ENCODE measurements at regions not wholly inside any gene's neighbourhood (a gene's known extent, or its start where the extent isn't known, plus 50 kb on each side); places are given as distances from the start of the nearest gene placed in this dataset.

GRCh38 chr12:66044731-66045130 lies 85.8 kb downstream of the LLPH start:
- DNase-seq (ENCODE audit: low read depth), result peak; percentile 92

DNA sequence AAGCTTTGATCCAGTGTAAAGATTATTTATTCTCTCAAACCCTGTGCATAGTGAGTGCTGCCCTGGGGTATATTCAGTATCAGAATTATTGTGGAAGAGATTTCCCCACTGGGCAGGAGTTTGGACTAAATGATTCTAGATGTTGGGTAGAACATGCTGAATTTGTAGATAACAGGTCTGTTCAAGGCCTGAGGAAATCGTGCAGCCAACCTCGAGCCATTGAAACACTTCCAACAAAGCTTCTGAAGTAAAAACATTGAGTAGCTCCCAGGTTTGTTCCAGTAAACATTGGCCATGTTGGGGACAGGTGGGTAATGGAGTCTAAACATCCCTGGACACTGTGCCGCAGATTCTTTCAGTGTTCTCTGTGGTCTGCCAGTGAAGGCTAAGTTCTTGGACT lies 87.5 kb downstream of the LLPH start:
- no peak for DNase-seq (ENCODE audit: low read depth)

DNA sequence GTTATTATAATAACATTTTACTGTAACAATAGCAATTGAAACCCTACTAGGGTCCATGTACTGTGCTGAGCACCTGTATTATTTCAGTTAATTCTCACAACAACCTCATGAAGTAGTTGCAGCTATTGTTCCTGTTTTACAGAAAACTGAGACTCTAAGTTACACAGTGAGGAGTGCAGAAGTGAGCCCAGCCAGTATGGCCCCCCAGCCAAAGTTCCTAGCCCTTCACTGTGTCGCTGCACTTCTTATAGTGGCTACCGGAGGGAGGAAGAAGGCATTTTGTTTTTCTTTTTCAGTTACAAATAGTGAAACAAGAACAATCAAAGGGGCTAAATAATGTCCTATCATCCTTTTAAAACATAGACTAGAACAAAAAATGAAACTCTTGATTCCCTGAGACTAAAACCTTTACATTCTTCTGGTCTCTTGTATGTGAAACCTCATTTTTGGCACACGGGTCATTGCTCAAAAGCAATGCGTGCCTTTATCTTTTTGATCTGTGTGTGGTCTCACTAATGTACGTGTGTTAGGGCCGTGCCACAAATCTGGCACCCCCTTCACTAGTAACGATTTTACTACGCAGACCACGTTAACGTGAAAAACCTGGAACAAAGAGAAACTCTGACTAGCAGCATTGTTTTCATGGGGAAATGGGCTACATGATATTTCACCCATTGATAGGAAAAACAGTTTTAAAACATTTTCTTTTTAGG lies 88.7 kb downstream of the LLPH start:
- DNase-seq (ENCODE audit: low read depth), result no peak

DNA sequence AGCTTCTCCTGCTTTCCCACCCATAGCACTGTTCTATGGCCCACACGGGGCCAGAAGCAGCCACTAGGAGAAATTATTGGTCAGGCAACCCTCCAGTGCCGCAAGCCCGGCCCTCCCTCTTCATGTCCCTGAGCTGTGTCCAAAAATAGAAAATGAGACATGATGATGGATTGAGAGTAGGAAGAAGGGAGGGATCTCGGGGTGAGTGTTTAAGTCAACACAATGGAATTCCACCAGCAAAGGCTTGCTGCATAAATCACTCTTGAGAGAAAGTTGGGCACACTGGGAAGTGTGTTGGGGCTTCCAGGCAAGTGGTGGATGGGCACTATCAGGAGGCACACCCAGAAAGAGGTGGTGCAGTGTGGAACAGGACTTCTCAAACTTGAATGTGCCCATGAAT lies 94.2 kb downstream of the LLPH start:
- peak; percentile 96 for DNase-seq (ENCODE audit: low read depth)

DNA sequence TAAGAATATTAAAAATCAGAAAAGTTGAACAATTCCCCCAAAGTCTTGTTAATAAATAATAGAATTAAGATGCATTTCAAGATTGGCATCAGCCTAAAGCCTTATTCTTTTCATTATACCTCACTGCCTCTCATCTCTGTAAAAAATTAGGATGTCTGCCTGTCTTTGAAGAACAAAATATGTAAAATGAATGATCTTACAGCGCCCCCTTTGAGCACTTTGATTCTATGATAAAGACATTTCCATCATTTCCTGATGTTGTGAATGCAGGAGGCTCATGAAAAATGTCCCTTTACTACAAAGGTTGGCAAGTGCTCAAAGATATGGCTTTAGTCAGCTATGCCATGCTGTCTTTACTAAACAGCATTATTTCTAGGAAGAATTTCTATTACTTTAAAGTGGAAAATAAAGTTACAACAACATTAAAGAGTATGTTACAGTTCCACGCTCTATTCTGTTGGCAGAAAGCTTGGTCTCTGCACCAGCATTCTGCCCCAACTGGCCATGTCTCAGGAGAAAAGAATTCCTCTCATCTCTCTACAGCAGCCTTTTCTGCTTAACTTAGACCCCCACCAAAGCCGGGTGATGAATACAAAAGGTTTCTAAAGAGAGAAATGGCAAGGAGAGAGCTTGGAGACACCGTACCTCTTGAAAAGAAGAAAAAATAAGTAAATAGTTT lies 95.1 kb downstream of the LLPH start:
- peak; percentile 59 for DNase-seq (ENCODE audit: low read depth)

- no peak for DNase-seq (ENCODE audit: low read depth)
Measured at GRCh38 chr12:66033151-66033550, 97.4 kb downstream of the LLPH start.

DNA sequence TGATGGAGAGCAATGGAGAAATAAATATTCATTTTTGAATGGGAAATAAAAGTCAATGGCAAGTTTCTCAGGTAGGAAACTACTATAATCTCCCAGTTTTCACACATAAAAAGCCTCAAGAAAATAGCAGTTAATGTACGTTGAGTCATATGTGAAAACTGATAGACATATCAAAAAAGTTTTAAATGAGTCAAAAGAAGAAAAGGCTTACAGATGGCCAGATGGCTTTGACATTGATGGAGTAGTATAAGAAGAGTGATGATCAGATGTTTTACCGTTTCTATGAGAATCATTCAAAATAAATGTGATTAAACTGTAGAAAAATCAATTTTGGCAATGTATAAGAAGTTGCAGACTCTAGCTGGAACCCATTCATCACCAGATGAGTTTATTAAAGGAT lies 97.8 kb downstream of the LLPH start:
- no peak for DNase-seq (ENCODE audit: low read depth)

- no peak for DNase-seq (ENCODE audit: low read depth)
Measured at GRCh38 chr12:66030217-66030781, 100.3 kb downstream of the LLPH start.

- DNase-seq (ENCODE audit: low read depth), result no peak
Measured at GRCh38 chr12:66028390-66028789, 102.2 kb downstream of the LLPH start.

DNA sequence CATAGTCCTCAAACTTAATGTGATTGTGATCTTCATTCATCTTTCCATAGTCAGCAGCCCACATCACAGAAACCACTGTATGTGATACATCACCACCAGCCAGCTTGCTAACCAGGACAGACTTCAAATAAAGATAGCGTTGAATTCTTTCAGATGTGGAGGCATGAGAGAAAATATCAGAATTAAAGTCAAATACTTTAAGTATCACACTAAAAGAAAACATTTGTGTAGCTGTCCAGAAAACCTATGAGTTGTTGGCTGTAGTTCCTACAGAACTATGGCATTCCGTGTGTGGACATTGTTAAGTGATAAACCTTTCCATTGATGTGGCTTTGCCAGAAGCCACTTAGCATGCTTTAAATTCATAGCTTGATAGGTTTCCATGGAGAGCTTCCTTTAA lies 105.1 kb downstream of the LLPH start:
- no peak for DNase-seq (ENCODE audit: low read depth)

DNA sequence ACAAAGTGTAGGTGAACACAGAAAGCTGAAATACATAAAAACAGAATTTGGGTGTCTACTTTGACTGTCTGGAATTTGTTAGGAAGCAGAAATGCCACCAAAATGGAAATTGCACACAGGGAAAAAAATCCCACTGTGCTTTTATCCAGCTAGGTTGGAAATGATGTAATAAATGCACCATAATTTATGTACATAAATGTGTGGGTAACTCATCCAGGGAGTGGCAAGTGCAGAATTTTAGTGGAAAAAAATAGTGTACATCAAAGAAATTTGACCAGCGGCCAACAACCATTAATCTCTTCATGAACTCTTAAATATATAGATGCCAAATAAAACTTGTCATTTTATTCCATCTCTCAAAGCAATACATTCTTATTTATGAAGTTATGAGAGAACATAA lies 105.6 kb downstream of the LLPH start:
- DNase-seq (ENCODE audit: low read depth), result no peak

DNA sequence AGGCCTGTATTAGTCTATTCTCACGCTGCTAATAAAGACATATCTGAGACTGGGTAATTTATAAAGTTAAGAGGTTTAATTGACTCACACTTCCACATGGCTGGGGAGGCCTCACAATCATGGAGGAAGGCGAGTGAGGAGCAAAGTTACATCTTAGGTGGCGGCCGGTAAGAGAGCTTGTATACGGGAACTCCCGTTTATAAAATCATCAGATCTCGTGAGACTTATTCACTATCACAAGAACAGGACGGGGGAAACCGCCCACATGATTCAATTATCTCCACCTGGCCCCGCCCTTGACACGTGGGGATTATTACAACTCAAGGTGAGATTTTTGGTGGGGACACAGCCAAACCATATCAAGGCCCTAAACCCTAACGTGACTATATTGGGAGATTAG lies 110.1 kb downstream of the LLPH start:
- DNase-seq (ENCODE audit: low read depth), result no peak

DNA sequence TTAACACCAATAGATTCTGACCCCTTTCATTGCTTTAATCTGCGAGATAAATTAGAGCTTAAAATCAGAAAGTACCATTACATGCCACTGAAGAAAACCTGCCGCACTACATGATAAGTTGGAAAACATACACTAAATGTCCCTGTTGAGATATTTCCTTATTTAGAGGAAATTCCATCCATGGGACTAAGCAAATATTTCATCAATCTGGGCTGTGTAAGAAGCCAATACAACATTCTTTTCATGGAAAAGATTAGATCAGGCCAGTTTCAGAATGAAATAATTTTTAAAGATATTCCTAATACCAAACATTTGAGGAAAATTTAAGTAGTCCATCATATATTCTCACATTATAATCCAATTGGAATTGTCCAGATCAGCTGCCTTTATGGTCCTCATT lies 112.8 kb downstream of the LLPH start:
- DNase-seq (ENCODE audit: low read depth), result no peak

All from iris pigment epithelial cell (primary cell).